ENCODE measurements at regions not wholly inside any gene's neighbourhood (a gene's known extent, or its start where the extent isn't known, plus 50 kb on each side); places are given as distances from the start of the nearest gene placed in this dataset.

- Histone ChIP-seq H3K9me3 (ENCODE audit: insufficient read depth, low read depth, low read length) (no peaks in the 10 kb centered on the region), H3K27me3 (ENCODE audit: insufficient read depth, low read length) (no peaks in the 10 kb centered on the region; the same call in 1 of the 2 replicates), H3K36me3 (ENCODE audit: insufficient read depth, low read depth, low read length) (no peaks in the 10 kb centered on the region), H3K4me3 (ENCODE audit: low read length) (no peak overlapping the region), H3K4me1 (ENCODE audit: insufficient read depth, low read length) (no peaks in the 10 kb centered on the region), H3K27ac (ENCODE audit: low read length) (no peak overlapping the region), H3K9ac (ENCODE audit: low read depth, low read length) (no peak overlapping the region; the same call in 1 of the 2 replicates)
Observed at GRCh38 chr22:49011769-49012648, 815.7 kb downstream of the BRD1 start.

- no peaks in the 10 kb centered on the region for H3K4me1 ChIP-seq (ENCODE audit: insufficient read depth, low read length)
Observed at GRCh38 chr22:49011379-49011768, 816.3 kb downstream of the BRD1 start.

GRCh38 chr22:49010901-49011300, 816.8 kb downstream of the BRD1 start:
- H3K9ac ChIP-seq (ENCODE audit: low read depth, low read length), result no peak overlapping the region
- no peak overlapping the region for H3K27ac ChIP-seq (ENCODE audit: low read length)
- no peak overlapping the region for H3K4me3 ChIP-seq (ENCODE audit: low read length)
- H3K36me3 ChIP-seq (ENCODE audit: insufficient read depth, low read depth, low read length), result no peaks in the 10 kb centered on the region
- H3K9me3 ChIP-seq (ENCODE audit: insufficient read depth, low read depth, low read length), result no peaks in the 10 kb centered on the region
- no peaks in the 10 kb centered on the region for H3K4me1 ChIP-seq (ENCODE audit: insufficient read depth, low read length)
- no peaks in the 10 kb centered on the region; the same call in 1 of the 2 replicates for H3K27me3 ChIP-seq (ENCODE audit: insufficient read depth, low read length)

More at GRCh38 chr22:49011379-49011768, 816.3 kb downstream of the BRD1 start:
- H3K36me3 ChIP-seq (ENCODE audit: insufficient read depth, low read depth, low read length), result no peaks in the 10 kb centered on the region
- no peak overlapping the region for H3K27ac ChIP-seq (ENCODE audit: low read length)
- no peaks in the 10 kb centered on the region for H3K9me3 ChIP-seq (ENCODE audit: insufficient read depth, low read depth, low read length)
- H3K4me3 ChIP-seq (ENCODE audit: low read length), result no peak overlapping the region
- no peak overlapping the region for H3K9ac ChIP-seq (ENCODE audit: low read depth, low read length)
- no peaks in the 10 kb centered on the region; the same call in 1 of the 2 replicates for H3K27me3 ChIP-seq (ENCODE audit: insufficient read depth, low read length)

- no peaks in the 10 kb centered on the region; the same call in 1 of the 2 replicates for H3K27me3 ChIP-seq (ENCODE audit: insufficient read depth, low read length)
- no peaks in the 10 kb centered on the region for H3K36me3 ChIP-seq (ENCODE audit: insufficient read depth, low read depth, low read length)
- H3K9me3 ChIP-seq (ENCODE audit: insufficient read depth, low read depth, low read length), result no peaks in the 10 kb centered on the region
- no peaks in the 10 kb centered on the region for H3K4me1 ChIP-seq (ENCODE audit: insufficient read depth, low read length)
- H3K4me3 ChIP-seq (ENCODE audit: low read length), result no peak overlapping the region
- no peak overlapping the region for H3K27ac ChIP-seq (ENCODE audit: low read length)
- no peak overlapping the region for H3K9ac ChIP-seq (ENCODE audit: low read depth, low read length)
Observed at GRCh38 chr22:49010070-49010863, 817.4 kb downstream of the BRD1 start.

- Histone ChIP-seq H3K4me1 (ENCODE audit: insufficient read depth, low read length) (no peaks in the 10 kb centered on the region), H3K9ac (ENCODE audit: low read depth, low read length) (no peak overlapping the region), H3K27ac (ENCODE audit: low read length) (no peak overlapping the region), H3K27me3 (ENCODE audit: insufficient read depth, low read length) (no peaks in the 10 kb centered on the region; the same call in 1 of the 2 replicates), H3K9me3 (ENCODE audit: insufficient read depth, low read depth, low read length) (no peaks in the 10 kb centered on the region), H3K4me3 (ENCODE audit: low read length) (no peak overlapping the region), H3K36me3 (ENCODE audit: insufficient read depth, low read depth, low read length) (no peaks in the 10 kb centered on the region)
Observed at GRCh38 chr22:49009359-49010063, 818.2 kb downstream of the BRD1 start.

GRCh38 chr22:49008682-49009235, 818.9 kb downstream of the BRD1 start:
- no peaks in the 10 kb centered on the region for H3K4me1 ChIP-seq (ENCODE audit: insufficient read depth, low read length)
- no peak overlapping the region for H3K27ac ChIP-seq (ENCODE audit: low read length)
- H3K9ac ChIP-seq (ENCODE audit: low read depth, low read length), result no peak overlapping the region
- H3K36me3 ChIP-seq (ENCODE audit: insufficient read depth, low read depth, low read length), result no peaks in the 10 kb centered on the region
- no peaks in the 10 kb centered on the region; the same call in 1 of the 2 replicates for H3K27me3 ChIP-seq (ENCODE audit: insufficient read depth, low read length)
- no peaks in the 10 kb centered on the region for H3K9me3 ChIP-seq (ENCODE audit: insufficient read depth, low read depth, low read length)
- no peak overlapping the region for H3K4me3 ChIP-seq (ENCODE audit: low read length)

- Histone ChIP-seq H3K27ac (ENCODE audit: low read length) (no peak overlapping the region), H3K4me3 (ENCODE audit: low read length) (no peak overlapping the region), H3K27me3 (ENCODE audit: insufficient read depth, low read length) (no peaks in the 10 kb centered on the region; the same call in 1 of the 2 replicates), H3K4me1 (ENCODE audit: insufficient read depth, low read length) (no peaks in the 10 kb centered on the region), H3K9me3 (ENCODE audit: insufficient read depth, low read depth, low read length) (no peaks in the 10 kb centered on the region), H3K9ac (ENCODE audit: low read depth, low read length) (no peak overlapping the region), H3K36me3 (ENCODE audit: insufficient read depth, low read depth, low read length) (no peaks in the 10 kb centered on the region)
Observed at GRCh38 chr22:49007013-49007653, 820.5 kb downstream of the BRD1 start.

- no peaks in the 10 kb centered on the region for H3K36me3 ChIP-seq (ENCODE audit: insufficient read depth, low read depth, low read length)
- H3K4me1 ChIP-seq (ENCODE audit: insufficient read depth, low read length), result no peaks in the 10 kb centered on the region
- H3K4me3 ChIP-seq (ENCODE audit: low read length), result no peak overlapping the region
Observed at GRCh38 chr22:49006207-49007012, 821.3 kb downstream of the BRD1 start.

GRCh38 chr22:49005557-49005956, 822.1 kb downstream of the BRD1 start:
- Histone ChIP-seq H3K9ac (ENCODE audit: low read depth, low read length) (no peak overlapping the region), H3K27me3 (ENCODE audit: insufficient read depth, low read length) (no peaks in the 10 kb centered on the region; the same call in 1 of the 2 replicates), H3K27ac (ENCODE audit: low read length) (no peak overlapping the region), H3K36me3 (ENCODE audit: insufficient read depth, low read depth, low read length) (no peaks in the 10 kb centered on the region), H3K4me1 (ENCODE audit: insufficient read depth, low read length) (no peaks in the 10 kb centered on the region), H3K9me3 (ENCODE audit: insufficient read depth, low read depth, low read length) (no peaks in the 10 kb centered on the region), H3K4me3 (ENCODE audit: low read length) (no peak overlapping the region)

More at GRCh38 chr22:49006207-49007012, 821.3 kb downstream of the BRD1 start:
- Histone ChIP-seq H3K9me3 (ENCODE audit: insufficient read depth, low read depth, low read length) (no peaks in the 10 kb centered on the region), H3K27me3 (ENCODE audit: insufficient read depth, low read length) (no peaks in the 10 kb centered on the region; the same call in 1 of the 2 replicates), H3K9ac (ENCODE audit: low read depth, low read length) (no peak overlapping the region), H3K27ac (ENCODE audit: low read length) (no peak overlapping the region)

Measured in iPS-20b (cell line).